C4-2B (cell line): ENCODE measurements at regions not wholly inside any gene's neighbourhood (a gene's known extent, or its start where the extent isn't known, plus 50 kb on each side); places are given as distances from the start of the nearest gene placed in this dataset.

Experiments used
- H3K27ac ChIP-seq: fragments of 450-650 bp; 2 replicates; pipeline ENCODE4 v1.5.1; 2017
- CTCF ChIP-seq: fragments of 450-650 bp; conservative IDR thresholded peaks from 2 replicates; pipeline ENCODE4 v1.5.1; 2017; ENCODE audit warnings: mild to moderate bottlenecking
- ZFX ChIP-seq: fragments of 450-650 bp; IDR thresholded peaks from 2 replicates; pipeline ENCODE4 v1.6.1; 2017

DNA sequence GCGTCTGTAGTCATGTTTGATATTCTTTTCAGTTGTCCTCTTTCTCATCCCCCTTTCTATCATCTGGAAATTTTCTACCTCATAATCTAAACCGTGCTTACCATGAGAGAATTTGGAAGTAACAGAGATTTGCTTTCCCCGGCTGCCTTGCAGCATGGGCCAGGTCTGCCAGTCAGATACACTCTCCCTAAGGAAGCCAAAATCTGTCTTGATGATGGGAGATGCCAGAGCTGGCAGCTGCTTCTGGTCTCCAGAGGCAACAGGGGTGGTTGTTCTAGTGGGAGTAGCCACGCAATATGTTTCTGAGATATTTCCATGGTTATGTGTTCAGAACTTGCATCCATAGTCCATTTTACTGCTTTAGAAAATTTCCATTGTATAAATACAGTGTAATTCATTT lies 218.9 kb upstream of the RORA start:
- no peak for TF ChIP-seq CTCF
- no peak for TF ChIP-seq ZFX
- H3K27ac ChIP-seq: no peak overlapping the region

DNA sequence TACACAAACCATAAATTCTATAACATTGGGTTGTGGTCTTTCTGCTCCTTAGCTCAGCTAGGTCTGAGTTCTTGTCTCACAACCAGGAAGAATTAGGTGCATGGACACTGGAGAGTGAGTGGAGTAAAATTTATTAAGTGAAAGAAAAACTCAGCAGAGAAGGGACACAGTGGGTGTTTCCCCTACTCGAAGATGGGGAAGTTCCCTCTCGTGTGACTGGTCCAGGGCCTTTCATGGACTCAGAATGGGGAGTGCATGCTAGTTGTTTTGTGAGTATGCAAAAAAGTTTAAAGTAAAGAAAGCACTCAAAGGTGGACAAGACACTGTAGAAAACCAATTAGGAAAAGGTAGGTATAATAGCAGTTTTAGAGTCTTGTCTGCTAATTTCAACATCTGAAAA lies 215.5 kb upstream of the RORA start:
- TF ChIP-seq CTCF (no peak), ZFX (no peak)
- no peak overlapping the region for H3K27ac ChIP-seq

DNA sequence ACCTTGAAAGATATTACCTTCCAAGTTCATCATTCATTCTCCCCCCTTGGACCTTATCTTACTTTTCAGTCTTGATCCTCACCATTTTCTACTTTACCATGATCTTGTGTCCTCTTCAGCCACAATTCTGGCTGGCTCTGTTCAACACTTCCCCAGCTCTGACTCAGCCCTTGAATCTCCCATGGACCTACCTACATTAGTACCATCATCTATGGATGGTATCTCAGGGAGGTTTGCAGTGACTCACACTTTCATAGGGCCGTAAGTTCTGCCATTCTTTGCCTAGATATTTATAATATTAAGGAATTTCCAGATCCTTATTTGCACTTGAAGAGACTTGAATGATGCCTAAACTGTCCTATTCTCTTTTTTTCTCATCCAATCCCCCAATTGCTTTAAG lies 213.7 kb upstream of the RORA start:
- H3K27ac ChIP-seq: no peak overlapping the region
- no peak for TF ChIP-seq ZFX
- TF ChIP-seq CTCF: no peak

GRCh38 chr15:61441891-61442290 lies 212.8 kb upstream of the RORA start:
- no peak for TF ChIP-seq CTCF
- no peak for TF ChIP-seq ZFX
- H3K27ac ChIP-seq: no peak overlapping the region

DNA sequence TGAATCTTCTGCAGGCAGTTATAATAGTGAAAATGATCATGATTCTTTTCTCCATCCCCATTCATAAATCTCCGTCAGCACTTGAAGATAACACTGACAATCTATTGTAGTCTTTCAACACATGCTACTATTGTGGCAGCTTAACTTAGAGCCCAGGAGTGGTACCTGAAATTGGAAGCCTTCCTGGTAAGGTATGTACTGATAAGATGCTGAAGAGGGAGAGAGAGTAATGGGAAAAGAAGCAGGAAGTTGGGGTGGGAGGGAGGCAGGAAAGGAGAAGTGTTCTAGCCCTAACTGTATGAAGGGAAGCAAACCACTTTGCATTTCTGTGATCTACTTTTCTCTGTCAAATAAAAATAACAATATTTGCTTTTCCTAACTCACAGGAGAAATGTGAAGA lies 197.4 kb upstream of the RORA start:
- no peak overlapping the region for H3K27ac ChIP-seq
- TF ChIP-seq CTCF: no peak

DNA sequence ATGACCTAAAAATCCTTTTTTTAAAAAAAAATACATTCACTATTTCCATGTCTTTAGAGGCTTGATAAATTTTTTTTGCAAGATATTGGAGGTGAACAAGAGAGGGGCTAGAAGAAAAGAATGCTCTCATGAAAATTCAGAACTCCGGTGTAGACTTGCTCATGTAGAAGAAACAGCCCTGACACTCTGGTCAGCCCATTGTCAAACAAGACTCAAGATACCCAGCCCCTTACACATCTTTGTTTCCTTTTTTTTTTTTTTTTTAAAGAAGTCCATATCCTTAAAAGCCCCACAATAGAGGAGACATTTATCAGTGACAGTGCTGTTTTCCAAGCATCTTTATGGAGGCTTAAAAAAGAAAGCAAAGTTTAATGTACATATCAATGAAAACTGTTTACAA lies 196.8 kb upstream of the RORA start:
- no peak overlapping the region for H3K27ac ChIP-seq
- TF ChIP-seq ZFX (no peak), CTCF (no peak)

- H3K27ac ChIP-seq: peak overlapping the region; percentile 24; the same call in 1 of the 2 replicates
- no peak for TF ChIP-seq CTCF
- no peak for TF ChIP-seq ZFX
Measured at GRCh38 chr15:61422773-61423172, 193.7 kb upstream of the RORA start.
